Sigmoid colon (tissue), 6 donors: ENCODE measurements at regions not wholly inside any gene's neighbourhood (a gene's known extent, or its start where the extent isn't known, plus 50 kb on each side); places are given as distances from the start of the nearest gene placed in this dataset.

Source experiments
- DNase-seq: peaks from one replicate; pipeline ENCODE4 v3.0.0-alpha.2; 2019
- H3K27ac ChIP-seq, 4 donors: fragments of 200-600 bp; sonication (generic); one replicate each; pipeline ENCODE4 v1.5.1; 2016 to 2019; ENCODE audit warnings: mild to moderate bottlenecking in 1 of 4
- H3K27me3 ChIP-seq, 3 donors: fragments of 200-600 bp; sonication (generic); one replicate each; pipeline ENCODE4 v1.5.1; 2019; ENCODE audit warnings: mild to moderate bottlenecking in 1 of 3
- H3K36me3 ChIP-seq, 4 donors: fragments of 200-600 bp; sonication (generic); one replicate each; pipeline ENCODE4 v1.5.1; 2016 to 2019
- H3K4me1 ChIP-seq, 4 donors: fragments of 200-600 bp; sonication (generic); one replicate each; pipeline ENCODE4 v1.5.1; 2017 to 2019
- H3K4me3 ChIP-seq, 4 donors: fragments of 200-600 bp; sonication (generic); one replicate each; pipeline ENCODE4 v1.5.1; 2017 to 2019; ENCODE audit warnings: mild to moderate bottlenecking in 2 of 4, moderate library complexity in 1 of 4
- H3K9me3 ChIP-seq, 4 donors: fragments of 200-600 bp in 3 of 4; sonication (generic) in 3 of 4; one replicate each; pipeline versions ENCODE4 v1.5.1 to v1.6.1; 2013 to 2019
- EP300 ChIP-seq, 4 donors: sonication (generic); formaldehyde crosslinking; IDR thresholded peaks; one replicate each; pipeline ENCODE4 v1.6.1; 2017; ENCODE audit warnings: antibody characterized with exemption in 4 of 4
- POLR2A ChIP-seq, 2 donors: fragments of 450-650 bp; IDR thresholded peaks; one replicate each; pipeline ENCODE4 v1.6.1; 2016; ENCODE audit warnings: antibody characterized with exemption in 2 of 2, mild to moderate bottlenecking in 2 of 2, moderate library complexity in 2 of 2
- POLR2AphosphoS5 ChIP-seq, 4 donors: sonication (generic); formaldehyde crosslinking; IDR thresholded peaks; one replicate each; pipeline ENCODE4 v1.6.1; 2017; ENCODE audit warnings: antibody characterized with exemption in 4 of 4
- WGBS, 2 donors: extraction: QIAGEN DNeasy Blood & Tissue Kit; methylation state at CpG; one replicate each; pipeline ENCODE4 v1.1.7; 2013; 5-methylcytosine and 5-hydroxymethylcytosine counted together
- intact Hi-C: fragments of 100-400 bp; cut with DNase I; formaldehyde crosslinking; loops from one replicate; pipeline ENCODE4 v1.15.1; 2023
- TF ChIP-seq, protein P1 (sequence below), 4 experiments: fragments of 450-650 bp in 3 of 4; fragments of 200-600 bp in 1 of 4; IDR thresholded peaks; one replicate each; pipeline ENCODE4 v1.5.1; 2016 to 2019; ENCODE audit warnings: antibody characterized with exemption in 4 of 4, mild to moderate bottlenecking in 3 of 4, moderate library complexity in 2 of 4
- donor health status: healthy with polysubstance abuse.
- donor health status: healthy.

- Histone ChIP-seq H3K4me1 (no peaks in the 10 kb centered on the region), H3K27ac (no peak overlapping the region), H3K9me3 (no peaks in the 10 kb centered on the region), H3K36me3 (no peaks in the 10 kb centered on the region), H3K27me3 (no peaks in the 10 kb centered on the region), H3K4me3 (no peak overlapping the region)
- no peak for TF ChIP-seq EP300 (IDR thresholded peaks at IDR 0.05)
- no peak for TF ChIP-seq POLR2AphosphoS5 (IDR thresholded peaks at IDR 0.05)
- TF ChIP-seq, protein P1, sequence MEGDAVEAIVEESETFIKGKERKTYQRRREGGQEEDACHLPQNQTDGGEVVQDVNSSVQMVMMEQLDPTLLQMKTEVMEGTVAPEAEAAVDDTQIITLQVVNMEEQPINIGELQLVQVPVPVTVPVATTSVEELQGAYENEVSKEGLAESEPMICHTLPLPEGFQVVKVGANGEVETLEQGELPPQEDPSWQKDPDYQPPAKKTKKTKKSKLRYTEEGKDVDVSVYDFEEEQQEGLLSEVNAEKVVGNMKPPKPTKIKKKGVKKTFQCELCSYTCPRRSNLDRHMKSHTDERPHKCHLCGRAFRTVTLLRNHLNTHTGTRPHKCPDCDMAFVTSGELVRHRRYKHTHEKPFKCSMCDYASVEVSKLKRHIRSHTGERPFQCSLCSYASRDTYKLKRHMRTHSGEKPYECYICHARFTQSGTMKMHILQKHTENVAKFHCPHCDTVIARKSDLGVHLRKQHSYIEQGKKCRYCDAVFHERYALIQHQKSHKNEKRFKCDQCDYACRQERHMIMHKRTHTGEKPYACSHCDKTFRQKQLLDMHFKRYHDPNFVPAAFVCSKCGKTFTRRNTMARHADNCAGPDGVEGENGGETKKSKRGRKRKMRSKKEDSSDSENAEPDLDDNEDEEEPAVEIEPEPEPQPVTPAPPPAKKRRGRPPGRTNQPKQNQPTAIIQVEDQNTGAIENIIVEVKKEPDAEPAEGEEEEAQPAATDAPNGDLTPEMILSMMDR (IDR thresholded peaks at IDR 0.05): no peak
- no peak for TF ChIP-seq POLR2A (IDR thresholded peaks at IDR 0.05)
- DNase-seq: no peak
- intact Hi-C loops: no loop called here
Measured at GRCh38 chr7:109734601-109735000, 1164.9 kb downstream of the DNAJB9 start.

- WGBS, 2 donors: 80 to 81% methylated on average over 5 of the region's 5 CpGs
- TF ChIP-seq, protein P1 (IDR thresholded peaks at IDR 0.05): no peak
- TF ChIP-seq EP300 (IDR thresholded peaks at IDR 0.05) (no peak), POLR2A (IDR thresholded peaks at IDR 0.05) (no peak), POLR2AphosphoS5 (IDR thresholded peaks at IDR 0.05) (no peak)
- Histone ChIP-seq H3K4me1 (no peaks in the 10 kb centered on the region), H3K27me3 (no peaks in the 10 kb centered on the region), H3K27ac (no peak overlapping the region), H3K36me3 (no peaks in the 10 kb centered on the region), H3K4me3 (no peak overlapping the region), H3K9me3 (no peaks in the 10 kb centered on the region)
- intact Hi-C loops: no loop called here
- DNase-seq: no peak
Measured at GRCh38 chr7:109735881-109736280, 1166.2 kb downstream of the DNAJB9 start.

GRCh38 chr7:109745677-109746410 lies 1176.2 kb downstream of the DNAJB9 start:
- Histone ChIP-seq H3K27me3 (no peaks in the 10 kb centered on the region), H3K36me3 (no peaks in the 10 kb centered on the region), H3K4me1 (no peaks in the 10 kb centered on the region), H3K4me3 (no peak overlapping the region), H3K9me3 (peaks cover 0 to 3% (median 0%) of the 10 kb centered on the region in 4 donors), H3K27ac (no peak overlapping the region)
- TF ChIP-seq POLR2A (IDR thresholded peaks at IDR 0.05): no peak
- no peak for TF ChIP-seq POLR2AphosphoS5 (IDR thresholded peaks at IDR 0.05)
- TF ChIP-seq, protein P1 (IDR thresholded peaks at IDR 0.05): no peak
- no peak for TF ChIP-seq EP300 (IDR thresholded peaks at IDR 0.05)
- intact Hi-C loops: no loop called here
- DNase-seq: no peak
- WGBS, 2 donors: 73 to 76% methylated on average over 4 of the region's 4 CpGs

DNA sequence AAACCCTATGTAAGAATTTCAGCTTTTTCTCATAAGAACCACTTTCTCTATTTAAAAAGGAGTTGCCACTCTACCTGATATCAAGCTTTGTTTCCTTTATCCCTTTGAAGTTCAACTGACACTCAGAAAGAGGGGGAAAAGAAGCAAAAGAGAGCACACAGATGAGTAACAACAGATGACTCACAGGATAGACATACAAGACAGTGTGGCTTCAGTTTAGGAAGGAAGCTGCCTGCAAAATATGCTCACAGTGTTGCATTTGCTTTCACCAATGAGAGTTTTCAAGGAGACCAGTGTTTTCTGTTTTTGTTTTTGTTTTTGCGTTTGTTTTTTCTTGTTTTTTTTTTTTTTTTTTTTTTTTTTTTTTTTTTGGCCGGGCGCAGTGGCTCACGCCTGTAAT lies 1181.6 kb downstream of the DNAJB9 start:
- Histone ChIP-seq H3K27ac (no peak overlapping the region), H3K4me1 (no peaks in the 10 kb centered on the region), H3K4me3 (no peak overlapping the region), H3K36me3 (no peaks in the 10 kb centered on the region), H3K9me3 (no peaks in the 10 kb centered on the region), H3K27me3 (no peaks in the 10 kb centered on the region)
- no peak for DNase-seq
- 91 to 94% methylated on average over 4 of the region's 4 CpGs for WGBS, 2 donors
- intact Hi-C loops: no loop called here
- TF ChIP-seq POLR2A (IDR thresholded peaks at IDR 0.05) (no peak), EP300 (IDR thresholded peaks at IDR 0.05) (no peak), POLR2AphosphoS5 (IDR thresholded peaks at IDR 0.05) (no peak)
- TF ChIP-seq, protein P1 (IDR thresholded peaks at IDR 0.05): no peak

GRCh38 chr7:109752068-109752467 lies 1182.4 kb downstream of the DNAJB9 start:
- no peaks in the 10 kb centered on the region for H3K36me3 ChIP-seq
- no peaks in the 10 kb centered on the region for H3K4me1 ChIP-seq
- H3K27me3 ChIP-seq: no peaks in the 10 kb centered on the region
- H3K27ac ChIP-seq: no peak overlapping the region
- intact Hi-C loops: no loop called here
- no peak for DNase-seq
- no peak overlapping the region for H3K4me3 ChIP-seq
- peaks cover 0 to 2% (median 0%) of the 10 kb centered on the region in 4 donors for H3K9me3 ChIP-seq
- 77 to 82% methylated on average over 4 of the region's 4 CpGs for WGBS, 2 donors
- TF ChIP-seq POLR2AphosphoS5 (IDR thresholded peaks at IDR 0.05) (no peak), EP300 (IDR thresholded peaks at IDR 0.05) (no peak), POLR2A (IDR thresholded peaks at IDR 0.05) (no peak)
- TF ChIP-seq, protein P1 (IDR thresholded peaks at IDR 0.05): no peak
